HG03520 (cell line): ENCODE measurements at regions not wholly inside any gene's neighbourhood (a gene's known extent, or its start where the extent isn't known, plus 50 kb on each side); places are given as distances from the start of the nearest gene placed in this dataset.

Experiments used
- ATAC-seq: cut with Tn5 transposase; IDR thresholded peaks from one replicate; pipeline ENCODE4 v1.9.1; 2021; ENCODE audit warnings: mild to moderate bottlenecking, moderate library complexity; ENCODE audit not compliant: unreplicated experiment

- ATAC-seq: no peak
These were observed 256.0 kb downstream of the BCL11A start for GRCh38 chr2:60297296-60298005.

- ATAC-seq: no peak
These were observed 257.1 kb downstream of the BCL11A start for GRCh38 chr2:60296219-60296955.

DNA sequence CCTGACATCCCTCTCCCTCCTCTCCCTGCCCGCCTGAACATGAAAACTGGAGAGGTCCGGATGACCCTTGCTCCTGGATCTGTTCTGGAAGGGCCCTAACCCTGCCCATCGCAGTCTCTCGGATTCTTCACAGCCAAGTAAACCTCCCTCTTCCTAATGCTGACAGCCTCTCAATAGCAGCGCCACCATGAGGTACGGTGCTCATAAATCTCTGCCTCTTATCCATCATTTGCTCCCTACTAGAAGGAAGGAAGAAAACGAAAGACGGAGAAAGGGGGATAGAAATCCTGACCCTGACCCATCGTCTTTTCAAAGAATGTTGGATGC, 257.9 kb downstream of the BCL11A start:
- ATAC-seq: no peak

- ATAC-seq: no peak
These were observed 258.4 kb downstream of the BCL11A start for GRCh38 chr2:60294901-60295635.

DNA sequence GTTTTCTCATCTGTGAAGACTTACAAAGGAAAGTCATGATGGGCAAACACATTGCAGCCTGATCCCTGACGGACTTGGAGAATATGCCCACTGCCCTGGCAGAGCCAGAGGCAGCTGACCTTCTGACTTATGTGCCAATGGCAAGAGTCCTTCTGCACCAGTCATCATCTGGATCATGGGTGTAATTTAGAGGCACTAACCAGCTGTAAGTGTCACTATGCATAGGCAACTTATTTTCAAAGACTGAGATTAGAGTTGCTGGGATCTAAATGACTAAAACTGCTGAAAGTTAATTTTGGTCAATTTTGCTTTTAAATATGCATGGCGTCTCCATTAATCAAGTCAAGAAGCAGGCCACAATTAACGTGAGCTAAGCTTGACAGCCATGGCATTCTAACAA, 261.2 kb downstream of the BCL11A start:
- ATAC-seq: no peak

GRCh38 chr2:60290509-60290908, 262.9 kb downstream of the BCL11A start:
- no peak for ATAC-seq

DNA sequence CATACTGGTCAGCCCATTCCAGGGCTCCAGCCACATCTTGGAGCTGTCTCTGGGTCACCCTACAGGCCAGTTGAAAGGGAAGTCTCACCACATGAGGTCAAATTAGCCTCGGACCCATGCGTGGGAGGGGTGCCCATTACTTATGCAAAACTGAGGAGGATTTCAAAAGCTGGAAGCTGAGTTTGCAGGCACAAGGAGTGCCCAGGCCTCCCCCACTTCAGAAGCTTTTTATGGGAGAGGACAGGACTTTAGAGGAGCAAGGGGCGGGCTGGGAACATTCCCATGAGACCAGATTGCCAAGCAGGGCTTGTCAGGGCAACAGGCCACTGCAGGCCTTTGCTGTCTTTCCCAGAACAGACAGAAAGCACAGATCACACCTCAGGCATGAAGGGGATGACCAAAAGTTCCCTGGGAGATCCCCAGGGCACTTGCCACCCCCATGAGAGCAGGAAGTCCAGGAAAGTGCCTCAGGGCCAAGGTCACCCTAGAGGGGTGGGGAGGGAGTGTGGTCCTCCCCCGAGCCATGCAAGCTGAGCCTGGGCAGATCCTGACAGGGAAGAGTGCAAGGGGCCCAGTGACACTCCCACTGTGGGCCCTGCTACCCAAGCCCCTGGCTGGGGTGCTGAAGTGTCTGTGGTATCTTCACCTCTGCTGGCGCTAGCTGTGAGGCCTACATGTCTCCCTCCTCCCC, 267.7 kb downstream of the BCL11A start:
- no peak for ATAC-seq

DNA sequence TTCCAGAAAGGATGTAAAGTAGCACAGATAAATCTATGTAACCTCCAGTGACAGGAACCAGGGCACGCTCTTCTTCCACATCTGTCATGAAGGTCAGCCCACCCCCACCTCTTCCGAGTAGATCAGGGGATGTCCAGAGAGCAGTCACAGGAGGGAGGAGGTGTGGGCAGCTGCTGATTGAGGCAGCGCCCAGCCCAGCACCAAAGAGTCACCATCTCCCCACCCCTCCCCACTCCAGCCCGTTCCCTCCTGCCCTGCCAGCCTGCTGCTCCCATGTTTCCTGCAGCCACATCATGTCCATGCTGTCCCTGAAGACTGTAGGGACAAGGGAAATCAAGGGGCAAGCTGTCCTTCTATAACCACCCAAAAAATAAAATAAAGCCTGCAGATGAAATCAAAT, 269.8 kb downstream of the BCL11A start:
- ATAC-seq: no peak

DNA sequence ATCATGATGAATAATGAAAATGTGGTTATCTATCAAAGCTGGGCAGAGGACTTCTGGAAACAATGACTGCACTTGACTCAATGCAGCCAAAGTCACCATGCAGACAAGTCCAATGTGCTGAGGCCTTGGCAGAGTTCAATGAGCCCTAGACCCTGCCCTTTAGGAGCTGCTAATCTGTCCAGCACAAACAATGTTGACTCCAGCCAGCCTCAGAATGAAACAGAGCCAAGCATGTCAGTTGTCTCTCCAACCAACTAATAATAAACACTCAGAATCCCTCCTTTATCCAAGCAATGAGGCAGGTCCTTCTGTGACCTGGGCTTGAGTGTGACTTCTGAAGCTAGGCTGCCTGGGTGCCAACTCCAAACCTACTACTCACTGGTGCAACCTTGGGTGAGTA, 270.6 kb downstream of the BCL11A start:
- ATAC-seq: no peak

DNA sequence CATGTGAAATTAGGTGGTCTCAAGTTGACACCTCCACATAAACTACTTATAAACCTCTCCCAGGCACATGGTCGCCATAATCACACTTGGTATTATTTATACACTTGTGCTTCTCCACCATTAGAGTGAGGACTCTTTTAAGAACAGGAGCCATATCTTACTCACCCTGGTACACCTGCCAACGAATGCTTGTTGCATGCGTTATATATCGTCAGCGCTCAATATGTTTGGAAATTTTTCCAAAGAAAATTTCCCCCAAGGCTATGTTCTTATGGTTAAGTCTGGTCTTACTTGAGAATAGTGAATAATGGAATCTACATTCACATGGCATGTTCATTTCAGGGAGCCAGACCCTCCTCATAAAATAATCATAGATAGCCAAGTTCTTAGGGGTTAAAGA, 271.7 kb downstream of the BCL11A start:
- ATAC-seq: no peak

- ATAC-seq: no peak
These were observed 273.2 kb downstream of the BCL11A start for GRCh38 chr2:60280238-60280637.

- ATAC-seq: no peak
These were observed 274.5 kb downstream of the BCL11A start for GRCh38 chr2:60278906-60279305.

DNA sequence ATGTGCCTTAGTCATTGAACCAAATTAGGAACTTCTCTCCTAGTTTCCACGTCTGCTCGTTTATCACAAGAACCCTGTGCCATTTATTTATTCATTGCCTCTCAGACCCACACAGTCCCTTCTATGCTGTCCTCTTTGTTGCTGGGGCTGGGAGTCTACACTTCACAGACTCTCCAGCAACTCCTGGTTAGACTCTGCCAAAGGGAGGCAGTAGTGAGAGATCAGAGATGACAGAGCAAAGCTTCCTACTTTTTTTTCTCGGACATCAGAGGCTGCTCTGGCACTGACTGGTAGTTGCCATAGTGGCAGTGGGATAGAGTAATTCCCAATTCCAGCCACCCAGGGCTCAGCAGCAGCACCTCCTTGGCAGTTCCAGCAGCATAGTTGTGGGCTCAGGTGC, 277.5 kb downstream of the BCL11A start:
- ATAC-seq: no peak

DNA sequence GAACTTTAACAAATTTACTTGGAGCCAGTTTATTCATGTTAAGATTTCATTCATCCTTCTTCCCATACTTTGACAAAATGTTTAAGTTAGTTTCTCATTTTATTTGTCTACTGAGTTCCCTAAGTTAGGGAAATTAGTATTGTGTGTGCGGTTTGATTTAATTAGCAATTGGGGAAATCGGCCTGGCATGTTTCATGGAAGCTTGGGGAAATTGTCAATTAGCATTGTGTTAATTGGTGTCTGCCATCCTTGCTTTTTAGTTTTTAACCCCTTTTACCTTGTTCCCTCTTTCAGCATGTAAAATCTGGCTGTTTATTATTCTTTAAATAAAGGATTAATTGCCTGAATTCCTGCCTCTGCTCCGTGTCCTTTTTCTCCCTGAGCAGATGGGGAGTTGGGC, 279.6 kb downstream of the BCL11A start:
- ATAC-seq: no peak

GRCh38 chr2:60271713-60272112, 281.7 kb downstream of the BCL11A start:
- ATAC-seq: no peak

GRCh38 chr2:60271131-60271530, 282.3 kb downstream of the BCL11A start:
- no peak for ATAC-seq

DNA sequence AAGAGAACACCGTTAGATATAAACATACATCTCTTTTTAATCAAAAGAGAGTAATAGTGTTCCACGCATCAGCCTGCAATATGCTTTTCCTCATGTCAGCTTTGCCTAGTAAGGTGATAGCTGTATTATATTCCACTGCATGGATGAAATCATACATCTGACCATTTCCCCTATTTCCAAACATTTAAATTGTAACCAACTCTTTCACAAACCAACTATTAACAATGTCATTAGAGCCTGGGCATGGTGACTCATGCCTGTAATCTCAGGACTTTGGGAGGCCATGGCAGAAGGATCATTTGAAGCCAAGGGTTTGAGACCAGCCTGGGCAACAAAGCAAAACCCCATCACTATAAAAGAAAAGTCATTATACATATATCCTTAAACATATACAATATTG, 284.8 kb downstream of the BCL11A start:
- no peak for ATAC-seq

- ATAC-seq: no peak
These were observed 285.4 kb downstream of the BCL11A start for GRCh38 chr2:60268032-60268431.

GRCh38 chr2:60267122-60267521, 286.3 kb downstream of the BCL11A start:
- no peak for ATAC-seq

GRCh38 chr2:60262178-60262577, 291.3 kb downstream of the BCL11A start:
- no peak for ATAC-seq

DNA sequence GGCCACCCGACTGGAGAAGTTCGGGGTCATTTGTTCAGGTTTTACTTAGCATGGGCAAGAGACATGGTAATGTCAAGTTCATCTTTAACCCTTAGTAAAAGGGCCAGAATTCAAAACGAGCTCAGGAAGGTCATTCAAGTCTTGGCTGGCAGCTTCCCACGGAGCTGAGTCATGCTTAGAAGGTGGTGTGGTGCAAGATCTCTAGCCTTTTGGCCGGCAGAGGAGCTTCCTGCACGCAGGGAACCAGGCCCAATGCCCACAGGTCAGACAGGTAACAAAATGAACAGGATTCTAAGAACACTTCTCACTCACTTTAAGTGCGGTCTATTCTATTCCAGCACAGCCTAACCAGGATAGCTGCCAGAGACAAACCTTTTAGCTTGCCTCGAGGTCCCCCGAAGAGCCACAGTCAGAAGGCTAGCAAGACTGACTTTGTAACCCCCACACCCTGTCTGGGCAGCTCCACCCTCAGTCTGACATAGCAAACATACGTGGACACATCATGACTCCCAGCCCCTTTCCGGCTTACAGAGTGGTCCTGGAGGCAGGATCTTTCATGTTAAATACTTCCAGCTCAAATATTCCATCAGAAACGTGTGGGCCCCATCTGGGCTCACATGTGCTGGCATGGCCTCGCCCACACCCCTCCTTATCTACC, 292.7 kb downstream of the BCL11A start:
- no peak for ATAC-seq
